SK-N-SH treated with all-trans-retinoic acid at 6 μM for 48 hours (cell line): ENCODE measurements at regions not wholly inside any gene's neighbourhood (a gene's known extent, or its start where the extent isn't known, plus 50 kb on each side); places are given as distances from the start of the nearest gene placed in this dataset.

ENCODE experiments used
- ATAC-seq: fragments of 200-7000 bp; cut with Tn5 transposase; 3 replicates; pipeline ENCODE4 v1.9.1; 2020; ENCODE audit warnings: mild to moderate bottlenecking, moderate library complexity
- ARNTL ChIP-seq: fragments of 450-650 bp; formaldehyde crosslinking; IDR thresholded peaks from 2 replicates; pipeline ENCODE4 v1.5.0; 2020; ENCODE audit warnings: low read depth, mild to moderate bottlenecking, moderate library complexity, borderline replicate concordance
- BACH2 ChIP-seq: fragments of 250-450 bp; sonication (Bioruptor Pico); IDR thresholded peaks from 2 replicates; pipeline ENCODE4 v1.9.0; 2021; ENCODE audit warnings: mild to moderate bottlenecking, borderline replicate concordance
- CREB5 ChIP-seq: fragments of 250-450 bp; sonication (Bioruptor Pico); IDR thresholded peaks from 2 replicates; pipeline ENCODE4 v1.5.1; 2020; ENCODE audit warnings: low read depth, mild to moderate bottlenecking, moderate library complexity
- CSDC2 ChIP-seq: fragments of 250-450 bp; sonication (Bioruptor Pico); IDR thresholded peaks from 2 replicates; pipeline ENCODE4 v1.5.0; 2020; ENCODE audit warnings: mild to moderate bottlenecking, moderate library complexity
- ESRRG ChIP-seq: fragments of 250-450 bp; sonication (Bioruptor Pico); IDR thresholded peaks from 2 replicates; pipeline ENCODE4 v1.6.1; 2021; ENCODE audit warnings: mild to moderate bottlenecking
- ISL1 ChIP-seq: fragments of 250-450 bp; sonication (Bioruptor Pico); IDR thresholded peaks from 2 replicates; pipeline ENCODE4 v2.1.2; 2022; ENCODE audit warnings: mild to moderate bottlenecking, moderate library complexity
- OSR1 ChIP-seq: fragments of 250-450 bp; sonication (Bioruptor Pico); IDR thresholded peaks from 2 replicates; pipeline ENCODE4 v1.8.0; 2022; ENCODE audit warnings: moderate library complexity, mild to moderate bottlenecking, inconsistent platforms
- PATZ1 ChIP-seq: fragments of 250-450 bp; sonication (Bioruptor Pico); IDR thresholded peaks from 2 replicates; pipeline ENCODE4 v1.8.0; 2020; ENCODE audit warnings: mild to moderate bottlenecking, moderate library complexity, borderline replicate concordance
- POU6F1 ChIP-seq: fragments of 250-450 bp; sonication (Bioruptor Pico); IDR thresholded peaks from 2 replicates; pipeline ENCODE4 v1.8.0; 2021; ENCODE audit warnings: low read depth, mild to moderate bottlenecking, moderate library complexity, borderline replicate concordance
- PPARA ChIP-seq: fragments of 250-450 bp; sonication (Bioruptor Pico); IDR thresholded peaks from 2 replicates; pipeline ENCODE4 v1.5.0; 2020; ENCODE audit warnings: mild to moderate bottlenecking, borderline replicate concordance
- RARB ChIP-seq: fragments of 250-450 bp; sonication (Bioruptor Pico); IDR thresholded peaks from 2 replicates; pipeline ENCODE4 v1.8.0; 2021; ENCODE audit warnings: mild to moderate bottlenecking, moderate library complexity
- SNAI2 ChIP-seq: fragments of 250-450 bp; sonication (Bioruptor Pico); IDR thresholded peaks from 2 replicates; pipeline ENCODE4 v1.5.0; 2020; ENCODE audit warnings: mild to moderate bottlenecking, moderate library complexity
- TCF4 ChIP-seq: fragments of 250-450 bp; sonication (Bioruptor Pico); IDR thresholded peaks from 2 replicates; pipeline ENCODE4 v1.8.0; 2021; ENCODE audit warnings: mild to moderate bottlenecking, moderate library complexity, borderline replicate concordance
- TOX ChIP-seq: fragments of 250-450 bp; sonication (Bioruptor Pico); IDR thresholded peaks from 2 replicates; pipeline ENCODE4 v1.8.0; 2021; ENCODE audit warnings: mild to moderate bottlenecking, moderate library complexity, borderline replicate concordance
- TSHZ2 ChIP-seq: fragments of 250-450 bp; sonication (Bioruptor Pico); IDR thresholded peaks from 2 replicates; pipeline ENCODE4 v1.5.0; 2020; ENCODE audit warnings: mild to moderate bottlenecking, moderate library complexity
- ZFP3 ChIP-seq: fragments of 250-450 bp; sonication (Bioruptor Pico); IDR thresholded peaks from 2 replicates; pipeline ENCODE4 v1.5.0; 2020; ENCODE audit warnings: mild to moderate bottlenecking, moderate library complexity
- ZFP30 ChIP-seq: fragments of 450-650 bp; formaldehyde crosslinking; IDR thresholded peaks from 2 replicates; pipeline ENCODE4 v1.5.0; 2022; ENCODE audit warnings: mild to moderate bottlenecking, moderate library complexity
- ZNF565 ChIP-seq: fragments of 450-650 bp; formaldehyde crosslinking; conservative IDR thresholded peaks from 2 replicates; pipeline ENCODE4 v1.5.0; 2020; ENCODE audit warnings: low read depth, mild to moderate bottlenecking, moderate library complexity
- ZNF70 ChIP-seq: fragments of 450-650 bp; formaldehyde crosslinking; IDR thresholded peaks from 2 replicates; pipeline ENCODE4 v1.5.0; 2020; ENCODE audit warnings: mild to moderate bottlenecking, moderate library complexity
- ZNF8 ChIP-seq: fragments of 450-650 bp; formaldehyde crosslinking; IDR thresholded peaks from 2 replicates; pipeline ENCODE4 v1.5.0; 2020; ENCODE audit warnings: mild to moderate bottlenecking, moderate library complexity
- TF ChIP-seq, protein P1 (sequence below): fragments of 250-450 bp; sonication (Bioruptor Pico); IDR thresholded peaks from 2 replicates; pipeline ENCODE4 v1.5.1; 2021; ENCODE audit warnings: mild to moderate bottlenecking, moderate library complexity

DNA sequence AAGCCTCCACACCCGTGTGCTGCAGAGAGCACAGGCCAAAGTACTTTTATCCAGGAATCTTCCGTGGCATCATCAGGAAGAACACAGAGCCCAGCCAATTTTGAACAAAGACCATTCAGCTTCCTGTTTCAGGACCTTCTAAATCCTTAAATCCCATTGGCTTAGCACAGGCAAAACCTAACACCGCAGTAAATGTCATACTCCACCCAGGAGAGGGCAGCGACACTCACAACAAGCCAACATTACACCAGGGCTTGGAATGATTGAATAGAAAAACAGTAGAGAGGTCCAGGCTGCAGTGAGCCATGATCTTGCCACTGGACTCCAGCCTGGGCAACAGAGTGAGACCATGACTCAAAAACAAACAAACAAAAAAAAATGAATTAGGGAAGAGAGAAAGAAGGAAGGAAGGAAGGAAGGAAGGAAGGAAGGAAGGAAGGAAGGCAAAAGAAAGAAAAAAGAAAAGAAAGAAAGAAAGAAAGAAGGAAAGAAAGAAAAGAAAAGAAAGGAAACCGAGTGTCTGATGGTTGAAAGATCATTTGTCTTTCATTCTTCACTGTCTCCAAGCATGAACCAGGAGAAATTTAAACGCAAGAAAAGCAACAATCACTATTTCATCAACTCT lies 144.6 kb upstream of the SATB2 start:
- TF ChIP-seq TCF4 (CRISPR knock-in tag) = no peak
- no peak for TF ChIP-seq POU6F1
- TF ChIP-seq CREB5 (CRISPR knock-in tag) = no peak
- no peak for TF ChIP-seq ISL1 (CRISPR knock-in tag)
- no peak for TF ChIP-seq ESRRG
- no peak for TF ChIP-seq ZNF70 (CRISPR knock-in tag)
- peak; percentile 68 for ATAC-seq

GRCh38 chr2:199596549-199596948 lies 138.8 kb upstream of the SATB2 start:
- ATAC-seq = 0 out of 3 replicates have a peak, but pooled peaks have one; percentile 35
- TF ChIP-seq ZNF8 (CRISPR knock-in tag) (no peak), PPARA (CRISPR knock-in tag) (no peak), OSR1 (CRISPR knock-in tag) (no peak), ZNF70 (CRISPR knock-in tag) (no peak), CREB5 (CRISPR knock-in tag) (no peak), TCF4 (CRISPR knock-in tag) (no peak), POU6F1 (no peak), RARB (no peak), ZNF565 (CRISPR knock-in tag) (no peak), ESRRG (no peak)
- TF ChIP-seq, all 23 proteins: peak for 0

DNA sequence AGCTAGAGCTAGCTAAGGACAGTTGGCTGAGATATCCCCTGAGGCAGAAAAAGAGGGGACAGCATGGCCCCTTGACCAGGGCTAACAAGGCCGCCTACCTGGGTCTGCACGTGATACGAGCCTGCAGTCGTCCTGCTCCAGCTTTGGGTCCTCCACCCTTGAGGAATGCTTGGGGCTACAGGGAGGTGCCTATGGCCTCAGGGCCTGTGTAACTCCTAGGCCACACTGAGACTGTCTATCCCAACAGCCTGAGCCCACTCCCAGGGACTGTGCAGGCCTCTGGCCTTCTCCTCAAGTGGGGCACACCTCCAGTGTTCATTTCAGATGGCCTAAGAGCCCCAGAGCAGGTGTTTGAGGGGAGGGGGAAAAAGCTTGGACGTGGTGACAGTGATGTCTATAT lies 136.7 kb upstream of the SATB2 start:
- no peak for TF ChIP-seq PATZ1 (CRISPR knock-in tag)
- no peak for TF ChIP-seq BACH2
- no peak for TF ChIP-seq ZFP30 (CRISPR knock-in tag)
- TF ChIP-seq, all 23 proteins: peak for 0
- ATAC-seq = no peak

DNA sequence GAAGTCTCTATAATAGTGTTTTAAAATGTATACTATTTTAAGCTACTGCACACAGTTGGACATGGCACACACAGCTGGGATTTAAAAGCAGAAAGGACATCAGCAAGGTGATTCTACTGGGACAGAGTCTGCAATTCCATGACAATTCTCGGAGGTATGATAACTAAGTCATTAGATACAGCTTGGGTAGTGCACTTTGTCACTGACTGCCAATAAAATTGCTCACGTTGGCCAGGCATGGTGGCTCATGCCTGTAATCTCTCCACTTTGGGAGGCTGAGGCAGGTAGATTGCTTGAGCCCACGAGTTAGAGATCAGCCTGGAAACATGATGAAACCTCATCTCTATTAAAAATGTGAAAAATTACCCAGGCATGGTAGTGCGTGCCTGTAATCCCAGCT lies 134.1 kb upstream of the SATB2 start:
- ATAC-seq = no peak
- TF ChIP-seq ZNF70 (CRISPR knock-in tag) (no peak), SNAI2 (no peak), PPARA (CRISPR knock-in tag) (no peak), ARNTL (CRISPR knock-in tag) (no peak), ZNF565 (CRISPR knock-in tag) (no peak), ZFP30 (CRISPR knock-in tag) (no peak), OSR1 (CRISPR knock-in tag) (no peak), ESRRG (no peak), PATZ1 (CRISPR knock-in tag) (no peak), ZFP3 (no peak), RARB (no peak), CSDC2 (no peak), ISL1 (CRISPR knock-in tag) (no peak), TOX (no peak), TSHZ2 (no peak)
- TF ChIP-seq, protein P1, sequence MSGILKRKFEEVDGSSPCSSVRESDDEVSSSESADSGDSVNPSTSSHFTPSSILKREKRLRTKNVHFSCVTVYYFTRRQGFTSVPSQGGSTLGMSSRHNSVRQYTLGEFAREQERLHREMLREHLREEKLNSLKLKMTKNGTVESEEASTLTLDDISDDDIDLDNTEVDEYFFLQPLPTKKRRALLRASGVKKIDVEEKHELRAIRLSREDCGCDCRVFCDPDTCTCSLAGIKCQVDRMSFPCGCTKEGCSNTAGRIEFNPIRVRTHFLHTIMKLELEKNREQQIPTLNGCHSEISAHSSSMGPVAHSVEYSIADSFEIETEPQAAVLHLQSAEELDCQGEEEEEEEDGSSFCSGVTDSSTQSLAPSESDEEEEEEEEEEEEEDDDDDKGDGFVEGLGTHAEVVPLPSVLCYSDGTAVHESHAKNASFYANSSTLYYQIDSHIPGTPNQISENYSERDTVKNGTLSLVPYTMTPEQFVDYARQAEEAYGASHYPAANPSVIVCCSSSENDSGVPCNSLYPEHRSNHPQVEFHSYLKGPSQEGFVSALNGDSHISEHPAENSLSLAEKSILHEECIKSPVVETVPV (CRISPR knock-in tag) = no peak
